GM12892 (cell line): ENCODE measurements at regions not wholly inside any gene's neighbourhood (a gene's known extent, or its start where the extent isn't known, plus 50 kb on each side); places are given as distances from the start of the nearest gene placed in this dataset.

Source experiments
- POLR2A ChIP-seq: IDR thresholded peaks from 2 replicates; pipeline ENCODE4 v1.6.1; 2011; ENCODE audit warnings: low read depth, low read length, control low read depth
- POLR2AphosphoS5 ChIP-seq: IDR thresholded peaks from 2 replicates; pipeline ENCODE4 v1.6.1; 2011; ENCODE audit warnings: low read depth, low read length, control low read depth
- TAF1 ChIP-seq: IDR thresholded peaks from 2 replicates; pipeline ENCODE4 v1.6.1; 2011; ENCODE audit warnings: low read depth, mild to moderate bottlenecking, control low read depth, low read length, borderline replicate concordance

DNA sequence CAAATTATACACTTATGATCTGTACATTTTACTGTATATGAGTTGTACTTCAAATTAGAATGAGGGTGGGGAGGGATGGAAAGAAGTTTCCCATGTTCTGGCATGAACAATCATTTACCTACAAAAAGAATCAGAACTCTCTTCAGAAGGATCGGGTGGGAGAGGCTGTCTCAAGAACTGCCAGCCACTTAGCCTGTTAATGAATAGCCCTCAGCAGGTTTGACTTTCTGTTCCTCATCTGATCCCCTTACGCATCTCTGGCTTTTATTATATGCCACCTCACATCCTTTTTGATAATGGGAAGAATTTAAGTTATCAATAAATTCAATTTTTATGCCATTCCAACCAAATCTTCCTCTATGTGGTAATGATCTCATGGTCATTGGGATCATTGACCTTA is 168.3 kb upstream of the TGFBR2 start:
- TF ChIP-seq POLR2A, result no peak
- no peak for TF ChIP-seq TAF1
- TF ChIP-seq POLR2AphosphoS5, result no peak
